Prostate gland (tissue), 2 donors: ENCODE measurements at regions not wholly inside any gene's neighbourhood (a gene's known extent, or its start where the extent isn't known, plus 50 kb on each side); places are given as distances from the start of the nearest gene placed in this dataset.

Source experiments
- DNase-seq: peaks from one replicate; pipeline ENCODE4 v3.0.0-alpha.2; 2019; ENCODE audit warnings: low spot score
- H3K27ac ChIP-seq, 2 donors: fragments of 200-600 bp; sonication (generic); 2 replicates each; pipeline ENCODE4 v1.5.1; 2017 to 2019
- H3K27me3 ChIP-seq: fragments of 200-600 bp; sonication (generic); replicated peaks from 2 replicates; pipeline ENCODE4 v1.5.1; 2019; ENCODE audit not compliant: insufficient read depth
- H3K36me3 ChIP-seq, 2 donors: fragments of 200-600 bp; sonication (generic); 1 replicate in 1 of 2; 2 replicates in 1 of 2; pipeline versions ENCODE4 v1.5.1 to v1.8.1; 2017 to 2019
- H3K4me1 ChIP-seq: fragments of 200-600 bp; sonication (generic); replicated peaks from 2 replicates; pipeline ENCODE4 v1.5.1; 2019
- H3K4me3 ChIP-seq, 2 donors: fragments of 200-600 bp; sonication (generic); 2 replicates each; pipeline ENCODE4 v1.5.1; 2017 to 2019
- H3K9me3 ChIP-seq: fragments of 200-600 bp; sonication (generic); 2 replicates; pipeline ENCODE4 v1.5.1; 2017
- CTCF ChIP-seq, 4 experiments: fragments of 200-600 bp in 2 of 4; fragments of 450-650 bp in 2 of 4; sonication (generic) in 2 of 4; IDR thresholded peaks; 1 replicate in 3 of 4; 2 replicates in 1 of 4; pipeline ENCODE4 v1.5.1; 2016 to 2019; ENCODE audit warnings: antibody characterized with exemption in 4 of 4, mild to moderate bottlenecking in 2 of 4, moderate library complexity in 2 of 4
- POLR2A ChIP-seq: fragments of 450-650 bp; IDR thresholded peaks from one replicate; pipeline ENCODE4 v1.6.1; 2016; ENCODE audit warnings: antibody characterized with exemption, mild to moderate bottlenecking
- POLR2AphosphoS5 ChIP-seq: sonication (generic); formaldehyde crosslinking; IDR thresholded peaks from one replicate; pipeline ENCODE4 v1.6.1; 2017; ENCODE audit warnings: antibody characterized with exemption
- WGBS: methylation state at CpG from one replicate; pipeline ENCODE4 v1.1.5; 2018; 5-methylcytosine and 5-hydroxymethylcytosine counted together
- intact Hi-C: fragments of 100-400 bp; cut with DNase I; formaldehyde crosslinking; loops from one replicate; pipeline ENCODE4 v1.14.2; 2022

- Histone ChIP-seq H3K9me3 (no peaks in the 10 kb centered on the region), H3K4me3 (no peak overlapping the region), H3K27me3 (no peaks in the 10 kb centered on the region), H3K4me1 (no peaks in the 10 kb centered on the region), H3K36me3 (no peaks in the 10 kb centered on the region), H3K27ac (no peak overlapping the region)
- TF ChIP-seq CTCF (IDR thresholded peaks at IDR 0.05) (no peak), POLR2AphosphoS5 (no peak), POLR2A (no peak)
- WGBS = 58% methylated on average over 5 of the region's 5 CpGs
- intact Hi-C loops = no loop called here
- DNase-seq = no peak
Observed at GRCh38 chr4:170529748-170530722, 440.3 kb upstream of the AADAT start.

- Histone ChIP-seq H3K27ac (no peak overlapping the region), H3K27me3 (no peaks in the 10 kb centered on the region), H3K36me3 (no peaks in the 10 kb centered on the region), H3K4me3 (no peak overlapping the region), H3K9me3 (no peaks in the 10 kb centered on the region), H3K4me1 (no peaks in the 10 kb centered on the region)
- 73% methylated on average over 1 of the region's 1 CpG for WGBS
- intact Hi-C loops = no loop called here
- DNase-seq = no peak
- TF ChIP-seq POLR2A (no peak), POLR2AphosphoS5 (no peak), CTCF (IDR thresholded peaks at IDR 0.05) (no peak)
Observed at GRCh38 chr4:170526471-170526870, 436.7 kb upstream of the AADAT start.

- intact Hi-C loops = no loop called here
- TF ChIP-seq POLR2A (no peak), POLR2AphosphoS5 (no peak)
- Histone ChIP-seq H3K9me3 (no peaks in the 10 kb centered on the region), H3K4me1 (no peaks in the 10 kb centered on the region), H3K27ac (no peak overlapping the region), H3K36me3 (no peaks in the 10 kb centered on the region), H3K27me3 (no peaks in the 10 kb centered on the region), H3K4me3 (no peak overlapping the region)
- no peak for DNase-seq
- 87% methylated on average over 5 of the region's 5 CpGs for WGBS
Observed at GRCh38 chr4:170522427-170522970, 432.7 kb upstream of the AADAT start.

GRCh38 chr4:170497689-170498088 is 407.9 kb upstream of the AADAT start:
- Histone ChIP-seq H3K27ac (no peak overlapping the region), H3K9me3 (no peaks in the 10 kb centered on the region), H3K36me3 (no peaks in the 10 kb centered on the region), H3K4me3 (no peak overlapping the region), H3K4me1 (no peaks in the 10 kb centered on the region), H3K27me3 (no peaks in the 10 kb centered on the region)
- no peak for DNase-seq
- TF ChIP-seq POLR2A (no peak), CTCF (IDR thresholded peaks at IDR 0.05) (no peak), POLR2AphosphoS5 (no peak)
- 66% methylated on average over 1 of the region's 1 CpG for WGBS
- intact Hi-C loops = no loop called here

- H3K4me1 ChIP-seq = no peaks in the 10 kb centered on the region
- no peaks in the 10 kb centered on the region for H3K27me3 ChIP-seq
- whole genome bisulfite sequencing = 48% methylated on average over 12 of the region's 12 CpGs
- H3K4me3 ChIP-seq = no peak overlapping the region
- no peaks in the 10 kb centered on the region for H3K36me3 ChIP-seq
- TF ChIP-seq POLR2A = no peak
- no peaks in the 10 kb centered on the region for H3K9me3 ChIP-seq
- no peak for DNase-seq
- intact Hi-C loops = no loop called here
- H3K27ac ChIP-seq = no peak overlapping the region
Observed at GRCh38 chr4:170497112-170497511, 407.4 kb upstream of the AADAT start.
